Activated naive CD4-positive, alpha-beta T cell treated with anti-CD3 and anti-CD28 coated beads, Interleukin-2, amount 50 U/mL, for 24 hours (primary cell): ENCODE measurements at regions not wholly inside any gene's neighbourhood (a gene's known extent, or its start where the extent isn't known, plus 50 kb on each side); places are given as distances from the start of the nearest gene placed in this dataset.

Source experiments
- H3K27ac Mint-ChIP-seq: one replicate; pipeline ENCODE4 v1.8.0; 2021; ENCODE audit warnings: mild to moderate bottlenecking, mixed read lengths
- H3K27me3 Mint-ChIP-seq: one replicate; pipeline ENCODE4 v1.8.0; 2021; ENCODE audit warnings: mixed read lengths
- H3K36me3 Mint-ChIP-seq: one replicate; pipeline ENCODE4 v1.8.0; 2021; ENCODE audit warnings: mixed read lengths
- H3K4me1 Mint-ChIP-seq: one replicate; pipeline ENCODE4 v1.8.0; 2021; ENCODE audit warnings: mixed read lengths
- H3K4me3 Mint-ChIP-seq: one replicate; pipeline ENCODE4 v1.8.0; 2021; ENCODE audit warnings: mild to moderate bottlenecking, mixed read lengths
- H3K9me3 Mint-ChIP-seq: one replicate; pipeline ENCODE4 v1.8.0; 2021; ENCODE audit warnings: mixed read lengths

GRCh38 chr13:44237881-44238421 is 135.7 kb upstream of the SERP2 start:
- Mint-ChIP-seq H3K4me3 (no peak overlapping the region), H3K4me1 (peaks cover 5% of the 10 kb centered on the region), H3K9me3 (no peaks in the 10 kb centered on the region), H3K27me3 (no peaks in the 10 kb centered on the region), H3K36me3 (no peaks in the 10 kb centered on the region), H3K27ac (no peak overlapping the region)

- Mint-ChIP-seq H3K36me3 (no peaks in the 10 kb centered on the region), H3K4me1 (peaks cover 11% of the 10 kb centered on the region), H3K9me3 (no peaks in the 10 kb centered on the region), H3K4me3 (no peak overlapping the region), H3K27ac (no peak overlapping the region), H3K27me3 (no peaks in the 10 kb centered on the region)
These were observed 132.9 kb upstream of the SERP2 start for GRCh38 chr13:44240611-44241145.

GRCh38 chr13:44241638-44242037 is 132.0 kb upstream of the SERP2 start:
- no peaks in the 10 kb centered on the region for H3K27me3 Mint-ChIP-seq
- H3K4me1 Mint-ChIP-seq, result peaks cover 11% of the 10 kb centered on the region
- H3K36me3 Mint-ChIP-seq, result no peaks in the 10 kb centered on the region
- no peak overlapping the region for H3K27ac Mint-ChIP-seq
- H3K9me3 Mint-ChIP-seq, result no peaks in the 10 kb centered on the region
- H3K4me3 Mint-ChIP-seq, result no peak overlapping the region

GRCh38 chr13:44242766-44243165 is 130.9 kb upstream of the SERP2 start:
- H3K9me3 Mint-ChIP-seq, result no peaks in the 10 kb centered on the region
- H3K4me3 Mint-ChIP-seq, result no peak overlapping the region
- peaks cover 11% of the 10 kb centered on the region for H3K4me1 Mint-ChIP-seq
- H3K27me3 Mint-ChIP-seq, result no peaks in the 10 kb centered on the region
- peak overlapping the region; percentile 2 for H3K27ac Mint-ChIP-seq
- H3K36me3 Mint-ChIP-seq, result no peaks in the 10 kb centered on the region

- Mint-ChIP-seq H3K27me3 (no peaks in the 10 kb centered on the region), H3K27ac (no peak overlapping the region), H3K4me3 (no peak overlapping the region), H3K36me3 (no peaks in the 10 kb centered on the region), H3K4me1 (peaks cover 11% of the 10 kb centered on the region), H3K9me3 (no peaks in the 10 kb centered on the region)
These were observed 130.3 kb upstream of the SERP2 start for GRCh38 chr13:44243198-44243857.

GRCh38 chr13:44244288-44244687 is 129.3 kb upstream of the SERP2 start:
- no peaks in the 10 kb centered on the region for H3K9me3 Mint-ChIP-seq
- H3K36me3 Mint-ChIP-seq, result no peaks in the 10 kb centered on the region
- H3K27me3 Mint-ChIP-seq, result no peaks in the 10 kb centered on the region
- no peak overlapping the region for H3K27ac Mint-ChIP-seq
- no peak overlapping the region for H3K4me3 Mint-ChIP-seq
- peaks cover 11% of the 10 kb centered on the region for H3K4me1 Mint-ChIP-seq

GRCh38 chr13:44249431-44249836 is 124.2 kb upstream of the SERP2 start:
- Mint-ChIP-seq H3K36me3 (no peaks in the 10 kb centered on the region), H3K9me3 (no peaks in the 10 kb centered on the region), H3K27me3 (no peaks in the 10 kb centered on the region), H3K4me1 (no peaks in the 10 kb centered on the region), H3K4me3 (no peak overlapping the region), H3K27ac (no peak overlapping the region)

GRCh38 chr13:44252938-44253337 is 120.7 kb upstream of the SERP2 start:
- no peak overlapping the region for H3K4me3 Mint-ChIP-seq
- H3K9me3 Mint-ChIP-seq, result no peaks in the 10 kb centered on the region
- H3K4me1 Mint-ChIP-seq, result no peaks in the 10 kb centered on the region
- no peaks in the 10 kb centered on the region for H3K27me3 Mint-ChIP-seq
- no peak overlapping the region for H3K27ac Mint-ChIP-seq
- no peaks in the 10 kb centered on the region for H3K36me3 Mint-ChIP-seq

- Mint-ChIP-seq H3K4me3 (no peak overlapping the region), H3K27ac (no peak overlapping the region), H3K4me1 (peaks cover 25% of the 10 kb centered on the region), H3K27me3 (no peaks in the 10 kb centered on the region), H3K36me3 (no peaks in the 10 kb centered on the region), H3K9me3 (no peaks in the 10 kb centered on the region)
These were observed 117.8 kb upstream of the SERP2 start for GRCh38 chr13:44255771-44256364.

- H3K36me3 Mint-ChIP-seq, result no peaks in the 10 kb centered on the region
- no peaks in the 10 kb centered on the region for H3K27me3 Mint-ChIP-seq
- no peak overlapping the region for H3K4me3 Mint-ChIP-seq
- no peaks in the 10 kb centered on the region for H3K9me3 Mint-ChIP-seq
- H3K27ac Mint-ChIP-seq, result no peak overlapping the region
- H3K4me1 Mint-ChIP-seq, result peaks cover 31% of the 10 kb centered on the region
These were observed 115.8 kb upstream of the SERP2 start for GRCh38 chr13:44257796-44258195.

- Mint-ChIP-seq H3K4me1 (peaks cover 31% of the 10 kb centered on the region), H3K36me3 (no peaks in the 10 kb centered on the region), H3K9me3 (no peaks in the 10 kb centered on the region), H3K27ac (peak overlapping the region; percentile 97), H3K4me3 (peak overlapping the region; percentile 87), H3K27me3 (no peaks in the 10 kb centered on the region)
These were observed 114.3 kb upstream of the SERP2 start for GRCh38 chr13:44259045-44260027.

- Mint-ChIP-seq H3K36me3 (no peaks in the 10 kb centered on the region), H3K4me3 (no peak overlapping the region), H3K9me3 (no peaks in the 10 kb centered on the region), H3K4me1 (peaks cover 31% of the 10 kb centered on the region), H3K27ac (no peak overlapping the region), H3K27me3 (no peaks in the 10 kb centered on the region)
These were observed 113.3 kb upstream of the SERP2 start for GRCh38 chr13:44260336-44260735.

- H3K4me1 Mint-ChIP-seq, result peaks cover 23% of the 10 kb centered on the region
- H3K27me3 Mint-ChIP-seq, result peaks cover 2% of the 10 kb centered on the region
- no peak overlapping the region for H3K4me3 Mint-ChIP-seq
- no peak overlapping the region for H3K27ac Mint-ChIP-seq
- no peaks in the 10 kb centered on the region for H3K36me3 Mint-ChIP-seq
- H3K9me3 Mint-ChIP-seq, result no peaks in the 10 kb centered on the region
These were observed 109.6 kb upstream of the SERP2 start for GRCh38 chr13:44263751-44264620.

- H3K9me3 Mint-ChIP-seq, result no peaks in the 10 kb centered on the region
- no peaks in the 10 kb centered on the region for H3K36me3 Mint-ChIP-seq
- H3K4me3 Mint-ChIP-seq, result no peak overlapping the region
- H3K27me3 Mint-ChIP-seq, result peaks cover 2% of the 10 kb centered on the region
- peaks cover 11% of the 10 kb centered on the region for H3K4me1 Mint-ChIP-seq
- H3K27ac Mint-ChIP-seq, result no peak overlapping the region
These were observed 107.3 kb upstream of the SERP2 start for GRCh38 chr13:44266305-44266704.

- H3K27me3 Mint-ChIP-seq, result peaks cover 2% of the 10 kb centered on the region
- H3K4me1 Mint-ChIP-seq, result peaks cover 10% of the 10 kb centered on the region
- H3K9me3 Mint-ChIP-seq, result no peaks in the 10 kb centered on the region
- no peaks in the 10 kb centered on the region for H3K36me3 Mint-ChIP-seq
- no peak overlapping the region for H3K27ac Mint-ChIP-seq
- H3K4me3 Mint-ChIP-seq, result no peak overlapping the region
These were observed 106.9 kb upstream of the SERP2 start for GRCh38 chr13:44266772-44267171.
